Naive thymus-derived CD4-positive, alpha-beta T cell (primary cell): ENCODE measurements at regions not wholly inside any gene's neighbourhood (a gene's known extent, or its start where the extent isn't known, plus 50 kb on each side); places are given as distances from the start of the nearest gene placed in this dataset.

Experiments used
- ATAC-seq: fragments of 150-1000 bp; cut with Tn5 transposase; 2 replicates; pipeline ENCODE4 v1.10.0; 2021; ENCODE audit warnings: mild to moderate bottlenecking, moderate library complexity
- CTCF ChIA-PET: fragments of 350-600 bp; sonication (Branson Sonifier 250); formaldehyde crosslinking; loops from one replicate; lab custom pipeline; 2021; ENCODE audit warnings: antibody characterized with exemption; lab: Charles Lee
- POLR2A ChIA-PET: fragments of 350-600 bp; sonication (Branson Sonifier 250); formaldehyde crosslinking; loops from one replicate; lab custom pipeline; 2021; ENCODE audit warnings: antibody characterized with exemption, inconsistent platforms; lab: Charles Lee
- DNase-seq, 9 donors: peaks; one replicate each; pipeline versions ENCODE4 v3.0.0 to v3.0.0-alpha.2; 2020 to 2022; ENCODE audit warnings: mixed read lengths in 1 of 9
- H3K27ac ChIP-seq: one replicate; pipeline ENCODE4 v1.7.0; 2013; ENCODE audit warnings: mild to moderate bottlenecking, low read depth, low read length, moderate library complexity
- H3K27me3 ChIP-seq, 2 donors: one replicate each; pipeline ENCODE4 v1.7.0; 2013; ENCODE audit warnings: low read length in 2 of 2, mild to moderate bottlenecking in 2 of 2, moderate library complexity in 2 of 2; ENCODE audit not compliant: control insufficient read depth in 2 of 2, insufficient read depth in 2 of 2
- H3K36me3 ChIP-seq, 3 experiments: 1 replicate in 2 of 3; 2 replicates in 1 of 3; pipeline ENCODE4 v1.7.0; 2013; ENCODE audit warnings: low read length in 3 of 3, mild to moderate bottlenecking in 3 of 3, moderate library complexity in 1 of 3; ENCODE audit not compliant: insufficient read depth in 3 of 3, control insufficient read depth in 2 of 3
- H3K4me1 ChIP-seq, 2 donors: one replicate each; pipeline ENCODE4 v1.7.0; 2013; ENCODE audit warnings: low read length in 2 of 2, mild to moderate bottlenecking in 2 of 2, moderate library complexity in 1 of 2; ENCODE audit not compliant: control insufficient read depth in 2 of 2, insufficient read depth in 2 of 2
- H3K4me3 ChIP-seq: 2 replicates; pipeline ENCODE4 v1.7.0; 2013; ENCODE audit warnings: mild to moderate bottlenecking, low read length
- H3K9me3 ChIP-seq, 3 experiments: 1 replicate in 2 of 3; 2 replicates in 1 of 3; pipeline ENCODE4 v1.7.0; 2013; ENCODE audit warnings: low read length in 3 of 3; ENCODE audit not compliant: control insufficient read depth in 2 of 3
- H3K27ac Mint-ChIP-seq, 9 donors: one replicate each; pipeline ENCODE4 v1.8.0; 2020 to 2022; ENCODE audit warnings: mixed read lengths in 9 of 9, mild to moderate bottlenecking in 8 of 9, moderate library complexity in 5 of 9, inconsistent platforms in 2 of 9
- H3K27me3 Mint-ChIP-seq, 5 donors: one replicate each; pipeline ENCODE4 v1.8.0; 2021 to 2022; ENCODE audit warnings: mixed read lengths in 5 of 5, mild to moderate bottlenecking in 1 of 5
- H3K36me3 Mint-ChIP-seq, 5 donors: one replicate each; pipeline ENCODE4 v1.8.0; 2020 to 2022; ENCODE audit warnings: mixed read lengths in 5 of 5, mild to moderate bottlenecking in 3 of 5, inconsistent platforms in 1 of 5
- H3K4me1 Mint-ChIP-seq, 7 donors: one replicate each; pipeline ENCODE4 v1.8.0; 2020 to 2022; ENCODE audit warnings: mixed read lengths in 7 of 7, mild to moderate bottlenecking in 3 of 7, inconsistent platforms in 1 of 7
- H3K4me3 Mint-ChIP-seq, 10 donors: one replicate each; pipeline ENCODE4 v1.8.0; 2020 to 2022; ENCODE audit warnings: mild to moderate bottlenecking in 10 of 10, mixed read lengths in 10 of 10, moderate library complexity in 6 of 10, inconsistent platforms in 2 of 10
- H3K9me3 Mint-ChIP-seq, 11 donors: one replicate each; pipeline ENCODE4 v1.8.0; 2020 to 2022; ENCODE audit warnings: mixed read lengths in 11 of 11, mild to moderate bottlenecking in 4 of 11, inconsistent platforms in 1 of 11, moderate library complexity in 1 of 11
- intact Hi-C, 2 donors: fragments of 100-400 bp; cut with micrococcal nuclease; formaldehyde crosslinking; loops; one replicate each; pipeline ENCODE4 v1.15.1; 2023

GRCh38 chr3:18135060-18135814 is 289.9 kb downstream of the SATB1 start:
- H3K4me3 Mint-ChIP-seq = no peak overlapping the region

DNA sequence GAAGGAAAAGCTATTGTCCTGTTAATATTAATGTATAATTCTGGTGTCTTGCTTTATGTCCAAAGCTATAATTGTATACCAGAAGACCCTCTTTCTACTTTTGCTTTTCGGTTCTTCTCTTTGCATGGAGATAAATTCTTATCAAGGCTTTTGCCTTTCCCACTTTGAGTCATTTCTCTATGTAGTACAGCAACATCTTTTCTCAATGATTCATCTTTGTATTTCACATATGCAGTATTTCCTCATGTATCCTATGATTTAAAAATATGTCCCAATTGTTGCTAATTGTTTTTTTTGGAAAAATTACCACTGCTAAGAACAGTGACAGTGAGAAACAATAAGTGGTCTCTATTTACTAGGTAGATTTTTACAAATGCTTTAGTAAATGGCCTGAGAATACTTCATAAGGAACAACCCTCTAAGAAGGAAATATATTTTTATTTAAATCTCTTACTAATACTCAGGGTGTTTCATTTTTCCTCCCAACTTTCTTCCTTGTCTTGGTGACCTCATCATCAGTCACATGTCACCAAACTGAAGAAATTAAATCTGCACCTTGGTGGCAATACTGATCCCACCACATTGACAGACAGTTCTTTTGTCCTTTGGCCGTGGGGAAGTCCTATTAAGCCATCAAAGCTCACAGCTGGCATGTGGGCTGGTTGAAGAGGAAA is 290.6 kb downstream of the SATB1 start:
- no peaks in the 10 kb centered on the region for H3K4me1 ChIP-seq
- POLR2A ChIA-PET = no interaction called here
- no peaks in the 10 kb centered on the region for H3K27me3 Mint-ChIP-seq
- no peaks in the 10 kb centered on the region for H3K9me3 ChIP-seq
- H3K27me3 ChIP-seq = no peaks in the 10 kb centered on the region
- no peaks in the 10 kb centered on the region for H3K4me1 Mint-ChIP-seq
- H3K4me3 ChIP-seq = no peak overlapping the region
- DNase-seq = no peak
- no peaks in the 10 kb centered on the region for H3K36me3 ChIP-seq
- ATAC-seq = no peak
- intact Hi-C loops = no loop called here
- CTCF ChIA-PET = no interaction called here
- H3K36me3 Mint-ChIP-seq = no peaks in the 10 kb centered on the region
- H3K9me3 Mint-ChIP-seq = no peaks in the 10 kb centered on the region
- H3K4me3 Mint-ChIP-seq = no peak overlapping the region
- no peak overlapping the region for H3K27ac Mint-ChIP-seq
- H3K27ac ChIP-seq = no peak overlapping the region

More at GRCh38 chr3:18135060-18135814, 289.9 kb downstream of the SATB1 start:
- intact Hi-C loops = no loop called here
- Mint-ChIP-seq H3K36me3 (no peaks in the 10 kb centered on the region), H3K27me3 (no peaks in the 10 kb centered on the region), H3K9me3 (no peaks in the 10 kb centered on the region), H3K27ac (no peak overlapping the region), H3K4me1 (no peaks in the 10 kb centered on the region)
- no peak for ATAC-seq
- Histone ChIP-seq H3K27ac (no peak overlapping the region), H3K4me1 (no peaks in the 10 kb centered on the region), H3K9me3 (no peaks in the 10 kb centered on the region), H3K4me3 (no peak overlapping the region), H3K36me3 (no peaks in the 10 kb centered on the region), H3K27me3 (no peaks in the 10 kb centered on the region)
- no peak for DNase-seq
- POLR2A ChIA-PET = no interaction called here
- CTCF ChIA-PET = no interaction called here

DNA sequence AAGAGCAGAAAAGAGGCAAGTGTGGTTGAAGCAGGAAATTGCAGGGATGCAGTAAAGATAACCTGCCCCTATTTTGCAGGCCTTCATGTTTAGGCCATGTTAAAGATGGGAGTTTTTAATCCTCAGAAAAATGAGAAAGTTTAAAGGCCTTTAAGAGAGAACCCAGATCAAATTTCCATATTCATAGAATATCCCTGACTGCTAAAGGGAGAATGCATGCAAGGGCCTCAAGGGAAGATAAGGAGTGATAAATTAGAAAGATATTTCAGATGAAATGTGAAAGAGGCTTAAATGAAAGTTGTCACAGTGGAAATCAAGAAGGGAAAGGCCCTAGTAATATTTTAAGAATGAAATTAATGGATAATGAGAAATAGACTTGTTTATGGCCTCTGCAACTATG is 292.1 kb downstream of the SATB1 start:
- Histone ChIP-seq H3K27ac (no peak overlapping the region), H3K36me3 (no peaks in the 10 kb centered on the region), H3K9me3 (no peaks in the 10 kb centered on the region), H3K4me3 (no peak overlapping the region), H3K4me1 (no peaks in the 10 kb centered on the region), H3K27me3 (no peaks in the 10 kb centered on the region)
- peaks cover 0 to 2% (median 0%) of the 10 kb centered on the region in 5 donors for H3K27me3 Mint-ChIP-seq
- no peaks in the 10 kb centered on the region for H3K36me3 Mint-ChIP-seq
- ChIA-PET CTCF (no interaction called here), POLR2A (no interaction called here)
- H3K4me1 Mint-ChIP-seq = peaks cover 0 to 6% (median 0%) of the 10 kb centered on the region in 7 donors
- no peak for DNase-seq
- H3K27ac Mint-ChIP-seq = no peak overlapping the region
- intact Hi-C loops = no loop called here
- H3K9me3 Mint-ChIP-seq = no peaks in the 10 kb centered on the region
- no peak for ATAC-seq
- H3K4me3 Mint-ChIP-seq = no peak overlapping the region

- Mint-ChIP-seq H3K4me1 (peaks cover 0 to 9% (median 0%) of the 10 kb centered on the region in 7 donors), H3K27me3 (peaks cover 0 to 7% (median 0%) of the 10 kb centered on the region in 5 donors), H3K27ac (no peak overlapping the region), H3K36me3 (peaks cover 0 to 1% (median 0%) of the 10 kb centered on the region in 5 donors), H3K4me3 (no peak overlapping the region), H3K9me3 (no peaks in the 10 kb centered on the region)
- H3K36me3 ChIP-seq = no peaks in the 10 kb centered on the region
- ATAC-seq (peak; percentile 54), DNase-seq (no peak)
- intact Hi-C loops = no loop called here
- ChIA-PET POLR2A (no interaction called here), CTCF (no interaction called here)
- H3K27ac ChIP-seq = no peak overlapping the region
- H3K9me3 ChIP-seq = no peaks in the 10 kb centered on the region
- H3K4me3 ChIP-seq = no peak overlapping the region
- no peaks in the 10 kb centered on the region for H3K27me3 ChIP-seq
- H3K4me1 ChIP-seq = no peaks in the 10 kb centered on the region
These were observed 297.1 kb downstream of the SATB1 start for GRCh38 chr3:18127859-18128681.

DNA sequence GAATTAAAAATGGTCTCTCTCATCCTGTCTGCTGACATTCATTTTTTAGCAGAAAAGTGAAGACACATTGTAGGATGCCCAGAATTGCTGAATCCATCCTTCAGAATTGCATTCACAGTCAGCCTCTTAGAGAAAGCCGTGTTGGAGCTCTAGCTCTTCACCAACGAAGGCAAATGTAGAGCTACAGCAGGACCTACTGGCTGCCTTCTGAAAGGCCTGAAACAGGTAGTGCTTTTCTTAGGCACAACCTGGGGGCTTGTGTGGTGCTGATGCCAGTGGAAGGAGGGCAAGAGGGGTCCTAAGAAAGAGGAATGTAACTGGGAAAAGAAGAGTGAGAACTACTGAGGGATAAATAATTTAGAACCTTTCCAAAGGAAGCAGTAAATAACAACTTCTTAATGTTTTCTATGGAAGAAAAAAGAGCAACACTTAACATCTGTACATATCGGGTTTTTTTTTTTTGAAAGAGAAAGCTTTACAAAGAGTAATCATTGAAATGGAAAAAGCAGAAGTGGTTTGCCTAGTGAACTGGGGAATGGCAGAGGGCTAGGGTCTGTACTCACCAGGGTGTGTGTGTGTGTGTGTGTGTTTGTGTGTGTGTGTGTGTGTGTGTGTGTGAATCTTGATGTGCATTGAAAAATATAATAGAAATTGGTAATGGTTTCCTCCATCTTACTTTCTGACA is 297.8 kb downstream of the SATB1 start:
- Histone ChIP-seq H3K4me3 (no peak overlapping the region), H3K9me3 (no peaks in the 10 kb centered on the region), H3K36me3 (no peaks in the 10 kb centered on the region), H3K27ac (no peak overlapping the region), H3K27me3 (no peaks in the 10 kb centered on the region), H3K4me1 (no peaks in the 10 kb centered on the region)
- ChIA-PET POLR2A (no interaction called here), CTCF (interaction anchor here (0.6 kb wide), 1 partner anchor 1245 kb away, joined by 4 read pairs; no protein-coding TSS in a partner anchor)
- H3K4me1 Mint-ChIP-seq = peaks cover 0 to 9% (median 0%) of the 10 kb centered on the region in 7 donors
- H3K27ac Mint-ChIP-seq = no peak overlapping the region
- H3K9me3 Mint-ChIP-seq = no peaks in the 10 kb centered on the region
- intact Hi-C loops = no loop called here
- H3K4me3 Mint-ChIP-seq = no peak overlapping the region
- H3K27me3 Mint-ChIP-seq = peaks cover 0 to 7% (median 0%) of the 10 kb centered on the region in 5 donors
- peaks cover 0 to 5% (median 0%) of the 10 kb centered on the region in 5 donors for H3K36me3 Mint-ChIP-seq
- no peak for DNase-seq
- peak; percentile 66 for ATAC-seq

GRCh38 chr3:18126772-18127171 is 298.4 kb downstream of the SATB1 start:
- Histone ChIP-seq H3K4me3 (no peak overlapping the region), H3K4me1 (no peaks in the 10 kb centered on the region), H3K36me3 (no peaks in the 10 kb centered on the region), H3K27me3 (no peaks in the 10 kb centered on the region), H3K9me3 (no peaks in the 10 kb centered on the region), H3K27ac (no peak overlapping the region)
- H3K4me1 Mint-ChIP-seq = peaks cover 0 to 9% (median 0%) of the 10 kb centered on the region in 7 donors
- H3K27ac Mint-ChIP-seq = no peak overlapping the region
- no peaks in the 10 kb centered on the region for H3K9me3 Mint-ChIP-seq
- ATAC-seq (no peak), DNase-seq (no peak)
- H3K36me3 Mint-ChIP-seq = peaks cover 0 to 5% (median 0%) of the 10 kb centered on the region in 5 donors
- H3K4me3 Mint-ChIP-seq = no peak overlapping the region
- intact Hi-C loops = no loop called here
- ChIA-PET POLR2A (no interaction called here), CTCF (interaction anchor here (0.6 kb wide), 1 partner anchor 1245 kb away, joined by 4 read pairs; no protein-coding TSS in a partner anchor)
- peaks cover 0 to 7% (median 0%) of the 10 kb centered on the region in 5 donors for H3K27me3 Mint-ChIP-seq
